ENCODE measurements at regions not wholly inside any gene's neighbourhood (a gene's known extent, or its start where the extent isn't known, plus 50 kb on each side); places are given as distances from the start of the nearest gene placed in this dataset.

- Histone ChIP-seq H4K20me1 (replicated peaks; ENCODE audit: control insufficient read depth, extremely low read depth, insufficient read depth, low read length) (no peaks in the 10 kb centered on the region), H3K4me2 (ENCODE audit: insufficient read depth, low read length) (no peak overlapping the region), H3K79me2 (ENCODE audit: control insufficient read depth, insufficient read depth, low read length) (no peaks in the 10 kb centered on the region), H3K4me3 (replicated peaks in 1 of 3; ENCODE audit: insufficient read depth in 1 of 3, low read depth in 1 of 3, low read length in 3 of 3) (no peak overlapping the region), H3K36me3 (ENCODE audit: control insufficient read depth in 2 of 2, extremely low read depth in 1 of 2, insufficient read depth in 2 of 2, low read length in 2 of 2) (no peaks in the 10 kb centered on the region), H3K9me3 (replicated peaks; ENCODE audit: control insufficient read depth, insufficient read depth, low read length) (no peaks in the 10 kb centered on the region), H3K9me1 (replicated peaks; ENCODE audit: control insufficient read depth, extremely low read depth, insufficient read depth, low read length) (no peaks in the 10 kb centered on the region), H2AFZ (ENCODE audit: low read depth, low read length) (no peak overlapping the region), H3K27me3 (ENCODE audit: control insufficient read depth in 2 of 2, insufficient read depth in 2 of 2, low read length in 2 of 2) (no peaks in the 10 kb centered on the region), H3K4me1 (ENCODE audit: control insufficient read depth, extremely low read depth, insufficient read depth, low read length) (no peaks in the 10 kb centered on the region), H3K9ac (replicated peaks; ENCODE audit: extremely low read depth, insufficient read depth, low read length) (no peak overlapping the region), H3K27ac (ENCODE audit: insufficient read depth, low read depth, low read length) (no peak overlapping the region)
- dilution Hi-C loops (cut with MboI; ENCODE audit: extremely low pct_ligation_motif_present, low sequenced_read_pairs), result no loop called here
- no peak for DNase-seq (ENCODE audit: low read depth, low spot score)
- POLR2A ChIA-PET, result no interaction called here
- no peak for FAIRE-seq
- TF ChIP-seq GATA2 (IDR thresholded peaks at IDR 0.05; ENCODE audit: insufficient read depth, insufficient read length, low read depth, low read length), result no peak
- no peak for TF ChIP-seq EZH2 (IDR thresholded peaks at IDR 0.05; ENCODE audit: borderline replicate concordance, low read depth, low read length, severe bottlenecking)
- no peak for TF ChIP-seq MAX (IDR thresholded peaks at IDR 0.05; ENCODE audit: insufficient read depth, insufficient read length)
- no peak for TF ChIP-seq CTCF (IDR thresholded peaks at IDR 0.05; ENCODE audit: extremely low read depth in 1 of 2, insufficient read depth in 1 of 2, low read depth in 1 of 2, low read length in 2 of 2)
- no peak for TF ChIP-seq MYC (IDR thresholded peaks at IDR 0.05; ENCODE audit: low read depth, low read length)
- no peak for TF ChIP-seq POLR2A (IDR thresholded peaks at IDR 0.05; ENCODE audit: low read depth, low read length)
- TF ChIP-seq JUN (IDR thresholded peaks at IDR 0.05; ENCODE audit: borderline replicate concordance, insufficient read depth, insufficient read length, low read depth), result no peak
- TF ChIP-seq FOS (IDR thresholded peaks at IDR 0.05; ENCODE audit: borderline replicate concordance, insufficient read depth, low read length), result no peak
- TF ChIP-seq POLR2AphosphoS5 (IDR thresholded peaks at IDR 0.05; ENCODE audit: insufficient read depth, low read depth, low read length), result no peak
- intact Hi-C loops (cut with micrococcal nuclease), result no loop called here
- CTCF ChIA-PET, result interaction anchor here (0.6 to 1.3 kb wide), 3 partner anchors 9 to 306 kb away, joined by 3 to 5 read pairs (median 3); no protein-coding TSS in a partner anchor
- BruUV-seq (replicated peaks), result no TSS peak
These were observed 429.2 kb upstream of the KLF4 start for GRCh38 chr9:107918749-107919148.

All from endothelial cell of umbilical vein (primary cell).